HCT116 (cell line): ENCODE measurements at regions not wholly inside any gene's neighbourhood (a gene's known extent, or its start where the extent isn't known, plus 50 kb on each side); places are given as distances from the start of the nearest gene placed in this dataset.

Experiments
- ATAC-seq: fragments of 200-7000 bp; cut with Tn5 transposase; 2 replicates; pipeline ENCODE4 v1.9.1; 2020; ENCODE audit warnings: mild to moderate bottlenecking, moderate library complexity
- BruUV-seq: library from RNA; stranded (reverse); fragments of 400-500 nt; replicated peaks from 2 replicates; lab custom pipeline; 2021; lab: Mats Ljungman, UMichigan
- CTCF ChIA-PET: fragments of 300-600 bp; sonication (Branson Sonifier 250); formaldehyde crosslinking; loops from one replicate; lab custom pipeline; 2021; ENCODE audit warnings: antibody characterized with exemption; lab: Charles Lee
- POLR2A ChIA-PET: fragments of 300-600, 350-600 bp; sonication (Branson Sonifier 250); formaldehyde crosslinking; loops from one replicate; lab custom pipeline; 2021; ENCODE audit warnings: antibody characterized with exemption; lab: Charles Lee
- RAD21 ChIA-PET, 2 experiments: fragments of 300-600 bp; sonication (Branson Sonifier 250); formaldehyde crosslinking; loops; one replicate each; lab custom pipeline; 2023; ENCODE audit warnings: low total read pairs in 2 of 2; ENCODE audit not compliant: uncharacterized antibody in 2 of 2, unreplicated experiment in 2 of 2, low non-redundant PET in 1 of 2; lab: Charles Lee
- DNase-seq: peaks from one replicate; pipeline ENCODE4 v3.0.0-alpha.2; 2010; ENCODE audit warnings: low read depth, low spot score
- H2AFZ ChIP-seq: fragments of 200-600 bp; shearing (Covaris generic), sonication (generic); 2 replicates; pipeline ENCODE4 v1.6.1; 2017; ENCODE audit warnings: low read depth, mixed run types, mixed read lengths, antibody characterized with exemption, low read length; ENCODE audit not compliant: poor library complexity, severe bottlenecking
- H3K27ac ChIP-seq: 2 replicates; pipeline ENCODE4 v1.5.1; 2012; ENCODE audit warnings: low read depth, low read length
- H3K27me3 ChIP-seq: fragments of 200-600 bp; sonication (generic); 2 replicates; pipeline ENCODE4 v1.6.1; 2016; ENCODE audit warnings: mixed run types, low read length, mixed read lengths; ENCODE audit not compliant: insufficient read depth
- H3K36me3 ChIP-seq, 2 experiments: fragments of 200-500 bp in 1 of 2; fragments of 200-600 bp in 1 of 2; sonication (Bioruptor generic) in 1 of 2; sonication (generic) in 1 of 2; 2 replicates each; pipeline versions ENCODE4 v1.5.1 to v1.6.1; 2014 to 2016; ENCODE audit warnings: low read length in 2 of 2, inconsistent platforms in 1 of 2, mixed read lengths in 1 of 2, mixed run types in 1 of 2; ENCODE audit not compliant: insufficient read depth in 2 of 2, control insufficient read depth in 1 of 2
- H3K4me1 ChIP-seq, 2 experiments: fragments of 200-600 bp in 1 of 2; sonication (generic) in 1 of 2; 2 replicates each; pipeline versions ENCODE4 v1.5.1 to v1.6.1; 2012 to 2017; ENCODE audit warnings: low read length in 2 of 2, inconsistent platforms in 1 of 2, mild to moderate bottlenecking in 1 of 2, mixed read lengths in 1 of 2, mixed run types in 1 of 2, moderate library complexity in 1 of 2; ENCODE audit not compliant: insufficient read depth in 2 of 2, control insufficient read depth in 1 of 2
- H3K4me2 ChIP-seq: fragments of 200-600 bp; sonication (generic); 2 replicates; pipeline ENCODE4 v1.6.1; 2017; ENCODE audit warnings: mixed run types, low read length, mixed read lengths
- H3K4me3 ChIP-seq, 2 experiments: fragments of 200-600 bp in 1 of 2; sonication (generic) in 1 of 2; replicated peaks in 1 of 2; 2 replicates each; pipeline ENCODE4 v1.5.1; 2011 to 2016; ENCODE audit warnings: low read length in 2 of 2, control low read depth in 1 of 2, low read depth in 1 of 2, mild to moderate bottlenecking in 1 of 2, mixed read lengths in 1 of 2, mixed run types in 1 of 2
- H3K79me2 ChIP-seq: fragments of 200-600 bp; sonication (generic); 2 replicates; pipeline ENCODE4 v1.6.1; 2017; ENCODE audit warnings: mild to moderate bottlenecking, mixed run types, low read length, moderate library complexity, mixed read lengths; ENCODE audit not compliant: insufficient read depth
- H3K9ac ChIP-seq: fragments of 200-600 bp; sonication (generic); 2 replicates; pipeline ENCODE4 v1.6.1; 2016; ENCODE audit warnings: low read length, mixed read lengths
- H3K9me2 ChIP-seq: fragments of 200-600 bp; sonication (generic), shearing (Covaris generic); 2 replicates; pipeline ENCODE4 v1.6.1; 2017; ENCODE audit warnings: mixed run types, mild to moderate bottlenecking, moderate library complexity; ENCODE audit not compliant: insufficient read depth
- H3K9me3 ChIP-seq, 2 experiments: fragments of 200-500 bp in 1 of 2; fragments of 200-600 bp in 1 of 2; sonication (Bioruptor generic) in 1 of 2; sonication (generic) in 1 of 2; 2 replicates each; pipeline ENCODE4 v1.6.1; 2014 to 2017; ENCODE audit warnings: low read length in 2 of 2, mixed read lengths in 2 of 2, inconsistent platforms in 1 of 2, low read depth in 1 of 2, mild to moderate bottlenecking in 1 of 2, mixed run types in 1 of 2, moderate library complexity in 1 of 2; ENCODE audit not compliant: control insufficient read depth in 1 of 2, insufficient read depth in 1 of 2
- H4K20me1 ChIP-seq: fragments of 200-600 bp; sonication (generic), shearing (Covaris generic); 2 replicates; pipeline ENCODE4 v1.6.1; 2017; ENCODE audit warnings: mixed run types, mild to moderate bottlenecking, moderate library complexity; ENCODE audit not compliant: insufficient read depth
- CBX3 ChIP-seq: IDR thresholded peaks from 2 replicates; pipeline ENCODE4 v1.6.1; 2012; ENCODE audit warnings: low read depth
- CTCF ChIP-seq, 3 experiments: fragments of 200-600 bp in 1 of 3; sonication (generic) in 1 of 3; IDR thresholded peaks in 2 of 3; conservative IDR thresholded peaks in 1 of 3; 2 replicates each; pipeline ENCODE4 v1.5.1; 2012 to 2017; ENCODE audit warnings: low read depth in 2 of 3, low read length in 2 of 3, antibody characterized with exemption in 1 of 3, borderline replicate concordance in 1 of 3, control low read depth in 1 of 3, mild to moderate bottlenecking in 1 of 3, mixed read lengths in 1 of 3, mixed run types in 1 of 3, moderate library complexity in 1 of 3; ENCODE audit not compliant: insufficient read depth in 1 of 3
- EGR1 ChIP-seq: IDR thresholded peaks from 2 replicates; pipeline ENCODE4 v1.6.1; 2012; ENCODE audit warnings: low read depth
- ELF1 ChIP-seq: IDR thresholded peaks from 2 replicates; pipeline ENCODE4 v1.6.1; 2012; ENCODE audit warnings: low read depth, borderline replicate concordance
- EZH2 ChIP-seq: fragments of 200-600 bp; sonication (generic); IDR thresholded peaks from 2 replicates; pipeline ENCODE4 v1.6.1; 2017; ENCODE audit warnings: antibody characterized with exemption, mixed run types
- FOSL1 ChIP-seq: IDR thresholded peaks from 2 replicates; pipeline ENCODE4 v1.6.1; 2012; ENCODE audit warnings: low read depth
- MAX ChIP-seq: IDR thresholded peaks from 2 replicates; pipeline ENCODE4 v1.6.1; 2012
- POLR2A ChIP-seq: IDR thresholded peaks from 2 replicates; pipeline ENCODE4 v1.7.0; 2011; ENCODE audit warnings: borderline replicate concordance; ENCODE audit not compliant: insufficient read depth, insufficient read length; ENCODE audit errors: extremely low read depth
- RAD21 ChIP-seq: IDR thresholded peaks from 2 replicates; pipeline ENCODE4 v1.6.1; 2012; ENCODE audit warnings: low read depth, mild to moderate bottlenecking
- SIN3A ChIP-seq: IDR thresholded peaks from 2 replicates; pipeline ENCODE4 v1.6.1; 2012; ENCODE audit warnings: low read depth
- SP1 ChIP-seq: IDR thresholded peaks from 2 replicates; pipeline ENCODE4 v1.6.1; 2012; ENCODE audit warnings: low read depth
- SRF ChIP-seq: IDR thresholded peaks from 2 replicates; pipeline ENCODE4 v1.6.1; 2012; ENCODE audit warnings: low read depth
- YY1 ChIP-seq: IDR thresholded peaks from 2 replicates; pipeline ENCODE4 v1.6.1; 2011; ENCODE audit warnings: low read length, low read depth, moderate library complexity, mild to moderate bottlenecking; ENCODE audit not compliant: insufficient replicate concordance; ENCODE audit errors: extremely low read depth
- ZBTB33 ChIP-seq: IDR thresholded peaks from 2 replicates; pipeline ENCODE4 v1.6.1; 2011; ENCODE audit warnings: mild to moderate bottlenecking, low read length, moderate library complexity; ENCODE audit not compliant: insufficient replicate concordance; ENCODE audit errors: extremely low read depth
- ZFX ChIP-seq: fragments of 450-650 bp; IDR thresholded peaks from 2 replicates; pipeline ENCODE4 v1.6.1; 2017
- ZNF274 ChIP-seq: fragments of 200-500 bp; sonication (Bioruptor generic); IDR thresholded peaks from 2 replicates; pipeline ENCODE4 v1.6.1; 2014; ENCODE audit warnings: mild to moderate bottlenecking, low read depth, low read length, inconsistent platforms
- intact Hi-C: fragments of 100-400 bp; cut with micrococcal nuclease; formaldehyde crosslinking; loops from 2 replicates; pipeline ENCODE4 v1.10.0; 2022
- TF ChIP-seq, protein P1 (sequence below): IDR thresholded peaks from 2 replicates; pipeline ENCODE4 v1.6.1; 2012

DNA sequence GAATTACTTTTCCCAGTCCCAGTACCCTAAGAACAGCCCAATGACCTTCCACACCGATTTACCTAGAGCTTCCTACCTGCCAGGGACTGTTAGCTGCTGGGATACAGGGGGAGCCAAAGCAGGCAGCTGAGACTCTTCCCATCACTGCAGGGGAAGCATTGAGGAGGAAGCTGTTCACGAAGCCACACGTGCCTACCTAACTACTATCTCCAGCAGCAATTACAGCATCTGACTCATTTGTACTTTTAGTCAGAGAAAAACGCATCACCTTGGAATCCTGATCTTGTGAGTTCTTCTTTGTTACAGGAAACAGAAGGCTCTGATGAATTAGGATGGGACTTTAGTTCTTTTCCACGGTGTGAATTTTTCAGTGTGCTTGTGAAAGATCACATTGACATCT, 113.7 kb upstream of the DHX40 start:
- ChIA-PET RAD21 (no interaction called here), POLR2A (no interaction called here), CTCF (interaction anchor here (1.6 kb wide), 1 partner anchor 10 kb away, joined by 3 read pairs; no protein-coding TSS in a partner anchor)
- no peaks in the 10 kb centered on the region for H3K9me2 ChIP-seq
- peak; percentile 58; the same call in 1 of the 2 replicates for ATAC-seq
- no TSS peak for BruUV-seq
- no peaks in the 10 kb centered on the region for H3K79me2 ChIP-seq
- no peak overlapping the region for H3K27ac ChIP-seq
- peaks cover 0 to 5% of the 10 kb centered on the region in 2 experiments; a peak in 1 of 4 replicates for H3K4me1 ChIP-seq
- TF ChIP-seq ELF1 (no peak), MAX (no peak), EZH2 (no peak), POLR2A (no peak), ZFX (no peak), SRF (no peak), FOSL1 (no peak)
- intact Hi-C loops: no loop called here
- no peak overlapping the region for H3K9ac ChIP-seq
- H3K36me3 ChIP-seq: no peaks in the 10 kb centered on the region
- DNase-seq: no peak
- no peak overlapping the region for H3K4me3 ChIP-seq
- H3K9me3 ChIP-seq: no peaks in the 10 kb centered on the region
- H3K4me2 ChIP-seq: no peak overlapping the region
- no peaks in the 10 kb centered on the region for H4K20me1 ChIP-seq
- no peak overlapping the region for H2AFZ ChIP-seq
- H3K27me3 ChIP-seq: no peaks in the 10 kb centered on the region

GRCh38 chr17:59454633-59455105, 110.7 kb upstream of the DHX40 start:
- no peaks in the 10 kb centered on the region for H3K9me2 ChIP-seq
- H3K4me3 ChIP-seq: no peak overlapping the region
- ChIA-PET RAD21 (no interaction called here), POLR2A (no interaction called here), CTCF (no interaction called here)
- intact Hi-C loops: no loop called here
- no peaks in the 10 kb centered on the region for H4K20me1 ChIP-seq
- H3K27ac ChIP-seq: no peak overlapping the region
- H3K9me3 ChIP-seq: no peaks in the 10 kb centered on the region
- H3K36me3 ChIP-seq: no peaks in the 10 kb centered on the region
- no peak overlapping the region for H3K9ac ChIP-seq
- no peaks in the 10 kb centered on the region for H3K27me3 ChIP-seq
- no peak overlapping the region for H2AFZ ChIP-seq
- H3K4me2 ChIP-seq: no peak overlapping the region
- BruUV-seq: no TSS peak
- DNase-seq (no peak), ATAC-seq (no peak)
- no peaks in the 10 kb centered on the region for H3K79me2 ChIP-seq
- H3K4me1 ChIP-seq: peaks cover 0 to 5% of the 10 kb centered on the region in 2 experiments; a peak in 1 of 4 replicates
- TF ChIP-seq, protein P1, sequence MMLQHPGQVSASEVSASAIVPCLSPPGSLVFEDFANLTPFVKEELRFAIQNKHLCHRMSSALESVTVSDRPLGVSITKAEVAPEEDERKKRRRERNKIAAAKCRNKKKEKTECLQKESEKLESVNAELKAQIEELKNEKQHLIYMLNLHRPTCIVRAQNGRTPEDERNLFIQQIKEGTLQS: no peak
- TF ChIP-seq SIN3A: no peak
- no peak for TF ChIP-seq YY1
- TF ChIP-seq ZBTB33: no peak
- no peak for TF ChIP-seq ELF1
- no peak for TF ChIP-seq EGR1
- TF ChIP-seq RAD21: no peak
- no peak for TF ChIP-seq MAX
- no peak for TF ChIP-seq ZNF274
- TF ChIP-seq SRF: no peak
- no peak for TF ChIP-seq CBX3
- TF ChIP-seq POLR2A: no peak
- TF ChIP-seq CTCF (IDR thresholded peaks at IDR 0.05 in 2 of 3, conservative IDR thresholded peaks at IDR 0.05 in 1 of 3; ENCODE audit: borderline replicate concordance in 1 of 3, insufficient read depth in 1 of 3, low read depth in 2 of 3, low read length in 2 of 3): no peak
- TF ChIP-seq SP1: no peak
